GM12878 (cell line): ENCODE measurements at regions not wholly inside any gene's neighbourhood (a gene's known extent, or its start where the extent isn't known, plus 50 kb on each side); places are given as distances from the start of the nearest gene placed in this dataset.

Experiments
- ATAC-seq: fragments of 200-7000 bp; cut with Tn5 transposase; 3 replicates; pipeline ENCODE4 v1.9.1; 2020; ENCODE audit warnings: mild to moderate bottlenecking, moderate library complexity
- BruUV-seq: library from RNA; stranded (reverse); fragments of 400-500 nt; replicated peaks from 2 replicates; lab custom pipeline; 2021; lab: Mats Ljungman, UMichigan
- CTCF ChIA-PET: fragments of 300-600 bp; sonication (Branson Sonifier 250); formaldehyde crosslinking; extraction: SDS; loops from one replicate; lab custom pipeline; 2021; ENCODE audit warnings: inconsistent platforms; lab: Yijun Ruan, JAX
- POLR2A ChIA-PET: fragments of 350-600 bp; formaldehyde crosslinking; extraction: SDS; loops from one replicate; lab custom pipeline; 2021; ENCODE audit warnings: inconsistent platforms; lab: Charles Lee
- RAD21 ChIA-PET: fragments of 300-600 bp; sonication (Branson Sonifier 250); formaldehyde crosslinking; loops from one replicate; lab custom pipeline; 2023; ENCODE audit warnings: antibody characterized with exemption; ENCODE audit not compliant: unreplicated experiment; lab: Charles Lee
- SMC1A ChIA-PET: fragments of 300-600 bp; sonication (Branson Sonifier 250); formaldehyde crosslinking; loops from one replicate; lab custom pipeline; 2023; ENCODE audit not compliant: unreplicated experiment, uncharacterized antibody; lab: Charles Lee
- DNase-seq: peaks from one replicate; pipeline ENCODE4 v3.0.0-alpha.2; 2011; ENCODE audit warnings: low read depth, low spot score
- FAIRE-seq: peaks from 3 replicates; lab custom pipeline; 2011; peaks lifted over from hg19 to GRCh38; lab: Jason Lieb, UNC
- H2AFZ ChIP-seq: 2 replicates; pipeline ENCODE4 v1.6.0; 2011; ENCODE audit warnings: low read depth, low read length, control low read depth; ENCODE audit not compliant: control insufficient read depth
- H3K27ac ChIP-seq: 2 replicates; pipeline ENCODE4 v1.5.1; 2011; ENCODE audit warnings: control low read depth; ENCODE audit not compliant: control insufficient read depth, insufficient read depth
- H3K27me3 ChIP-seq, 2 experiments: replicated peaks in 1 of 2; 2 replicates each; pipeline versions ENCODE4 v1.6.0 to v1.6.1; 2011; ENCODE audit warnings: low read length in 1 of 2; ENCODE audit not compliant: control insufficient read depth in 2 of 2, insufficient read depth in 2 of 2
- H3K36me3 ChIP-seq, 2 experiments: 2 replicates each; pipeline ENCODE4 v1.5.1; 2011; ENCODE audit warnings: low read length in 1 of 2; ENCODE audit not compliant: control insufficient read depth in 2 of 2, insufficient read depth in 2 of 2
- H3K4me1 ChIP-seq: 2 replicates; pipeline ENCODE4 v1.6.1; 2011; ENCODE audit warnings: mild to moderate bottlenecking, low read length, moderate library complexity, mixed read lengths; ENCODE audit not compliant: control insufficient read depth, insufficient read depth
- H3K4me2 ChIP-seq: 2 replicates; pipeline ENCODE4 v1.6.0; 2011; ENCODE audit warnings: control low read depth; ENCODE audit not compliant: control insufficient read depth, insufficient read depth
- H3K4me3 ChIP-seq: fragments of 200-600 bp; sonication (generic); 2 replicates; pipeline ENCODE4 v1.5.1; 2016
- H3K79me2 ChIP-seq: 2 replicates; pipeline ENCODE4 v1.6.0; 2011; ENCODE audit warnings: low read length; ENCODE audit not compliant: control insufficient read depth, insufficient read depth
- H3K9ac ChIP-seq: 2 replicates; pipeline ENCODE4 v1.8.0; 2011; ENCODE audit warnings: low read length, control low read depth, mixed read lengths; ENCODE audit not compliant: control insufficient read depth, insufficient read depth
- H3K9me3 ChIP-seq: replicated peaks from 3 replicates; pipeline ENCODE4 v1.5.1; 2011; ENCODE audit warnings: mild to moderate bottlenecking, low read length; ENCODE audit not compliant: control insufficient read depth, insufficient read depth
- H4K20me1 ChIP-seq: 2 replicates; pipeline ENCODE4 v1.6.0; 2011; ENCODE audit not compliant: control insufficient read depth, insufficient read depth
- BACH1 ChIP-seq: fragments of 450-650 bp; IDR thresholded peaks from 2 replicates; pipeline ENCODE4 v1.6.1; 2017; ENCODE audit warnings: mild to moderate bottlenecking, borderline replicate concordance
- CREB1 ChIP-seq: IDR thresholded peaks from 2 replicates; pipeline ENCODE4 v1.6.1; 2012; ENCODE audit warnings: low read depth, mild to moderate bottlenecking, inconsistent platforms
- EZH2 ChIP-seq: IDR thresholded peaks from 2 replicates; pipeline ENCODE4 v1.6.1; 2012; ENCODE audit warnings: low read depth, mild to moderate bottlenecking, control low read depth, inconsistent platforms, low read length, borderline replicate concordance; ENCODE audit not compliant: control insufficient read depth
- IRF4 ChIP-seq: IDR thresholded peaks from 2 replicates; pipeline ENCODE4 v1.6.1; 2011; ENCODE audit warnings: low read depth, low read length
- IRF5 ChIP-seq: fragments of 450-650 bp; IDR thresholded peaks from 2 replicates; pipeline ENCODE4 v1.6.1; 2017; ENCODE audit warnings: borderline replicate concordance
- NKRF ChIP-seq: fragments of 450-650 bp; conservative IDR thresholded peaks from 2 replicates; pipeline ENCODE4 v1.6.1; 2017; ENCODE audit warnings: mild to moderate bottlenecking, moderate library complexity
- NR2F1 ChIP-seq: fragments of 450-650 bp; conservative IDR thresholded peaks from 2 replicates; pipeline ENCODE4 v1.6.1; 2017; ENCODE audit warnings: mild to moderate bottlenecking
- NRF1 ChIP-seq: conservative IDR thresholded peaks from 2 replicates; pipeline ENCODE4 v1.6.1; 2011; ENCODE audit warnings: mild to moderate bottlenecking, low read depth, low read length, improper control_type of control experiment
- SMC3 ChIP-seq: IDR thresholded peaks from 2 replicates; pipeline ENCODE4 v1.6.1; 2011; ENCODE audit warnings: low read length, improper control_type of control experiment, borderline replicate concordance
- SREBF2 ChIP-seq: IDR thresholded peaks from 2 replicates; pipeline ENCODE4 v1.6.1; 2012; ENCODE audit warnings: mild to moderate bottlenecking, low read length
- TARDBP ChIP-seq: IDR thresholded peaks from 2 replicates; pipeline ENCODE4 v1.6.1; 2016; ENCODE audit warnings: borderline replicate concordance
- USF1 ChIP-seq: IDR thresholded peaks from 2 replicates; pipeline ENCODE4 v1.6.1; 2011; ENCODE audit warnings: borderline replicate concordance, low read depth, mild to moderate bottlenecking, moderate library complexity, mixed read lengths, low read length; ENCODE audit not compliant: insufficient read depth; ENCODE audit errors: extremely low read length
- ZBTB33 ChIP-seq: fragments of 450-650 bp; IDR thresholded peaks from 2 replicates; pipeline ENCODE4 v1.6.1; 2017; ENCODE audit warnings: mild to moderate bottlenecking
- WGBS: methylation state at CpG from one replicate; pipeline ENCODE4 v1.1.6; 2016; ENCODE audit warnings: low lambda C conversion rate; ENCODE audit not compliant: insufficient replicate concordance, insufficient coverage; ENCODE audit errors: missing lambda C conversion rate; 5-methylcytosine and 5-hydroxymethylcytosine counted together
- in situ Hi-C: fragments of 300-500 bp; cut with MboI; formaldehyde crosslinking; loops from 9 replicates; pipeline ENCODE4 v1.14.3; 2018; ENCODE audit warnings: mixed read lengths
- intact Hi-C: fragments of 100-400 bp; cut with micrococcal nuclease; formaldehyde crosslinking; loops from one replicate; pipeline ENCODE4 v1.14.2; 2022; ENCODE audit not compliant: unreplicated experiment

- TF ChIP-seq BACH1 (no peak), NRF1 (no peak), EZH2 (no peak), SREBF2 (no peak)
Observed at GRCh38 chr2:18891600-18892345, 302.4 kb upstream of the NT5C1B start (continued).

GRCh38 chr2:18889565-18890332 lies 300.4 kb upstream of the NT5C1B start:
- Histone ChIP-seq H3K36me3 (no peaks in the 10 kb centered on the region), H3K9ac (no peak overlapping the region), H2AFZ (no peak overlapping the region), H3K27ac (no peak overlapping the region), H3K79me2 (no peaks in the 10 kb centered on the region), H3K27me3 (no peaks in the 10 kb centered on the region), H3K4me3 (no peak overlapping the region), H4K20me1 (no peaks in the 10 kb centered on the region), H3K9me3 (no peaks in the 10 kb centered on the region), H3K4me2 (no peak overlapping the region), H3K4me1 (no peaks in the 10 kb centered on the region)
- DNase-seq (no peak), FAIRE-seq (no peak), ATAC-seq (no peak)
- ChIA-PET SMC1A (no interaction called here), POLR2A (no interaction called here), CTCF (no interaction called here), RAD21 (no interaction called here)
- BruUV-seq: no TSS peak
- intact Hi-C loops (no loop called here), in situ Hi-C loops (no loop called here)
- 35% methylated on average over 5 of the region's 5 CpGs for WGBS
- TF ChIP-seq CREB1: no peak
- TF ChIP-seq USF1: no peak
- no peak for TF ChIP-seq NR2F1
- no peak for TF ChIP-seq IRF4
- no peak for TF ChIP-seq NKRF
- TF ChIP-seq TARDBP: no peak
- TF ChIP-seq IRF5: no peak
- TF ChIP-seq ZBTB33: no peak
- no peak for TF ChIP-seq NRF1
- no peak for TF ChIP-seq SMC3
